Suprapubic skin (tissue), 4 donors: ENCODE measurements at regions not wholly inside any gene's neighbourhood (a gene's known extent, or its start where the extent isn't known, plus 50 kb on each side); places are given as distances from the start of the nearest gene placed in this dataset.

Experiments used
- CTCF ChIP-seq, 2 donors: fragments of 200-600 bp in 1 of 2; fragments of 450-650 bp in 1 of 2; sonication (generic) in 1 of 2; IDR thresholded peaks; one replicate each; pipeline ENCODE4 v1.5.1; 2016 to 2019; ENCODE audit warnings: antibody characterized with exemption in 2 of 2, mild to moderate bottlenecking in 1 of 2, moderate library complexity in 1 of 2
- EP300 ChIP-seq: sonication (generic); formaldehyde crosslinking; IDR thresholded peaks from one replicate; pipeline ENCODE4 v1.6.1; 2017; ENCODE audit warnings: antibody characterized with exemption
- POLR2A ChIP-seq, 2 donors: fragments of 450-650 bp; IDR thresholded peaks; one replicate each; pipeline ENCODE4 v1.6.1; 2017; ENCODE audit warnings: antibody characterized with exemption in 2 of 2, mild to moderate bottlenecking in 2 of 2, moderate library complexity in 2 of 2
- POLR2AphosphoS5 ChIP-seq, 3 donors: sonication (generic); formaldehyde crosslinking; IDR thresholded peaks; one replicate each; pipeline ENCODE4 v1.6.1; 2017; ENCODE audit warnings: antibody characterized with exemption in 3 of 3

- TF ChIP-seq POLR2AphosphoS5 (IDR thresholded peaks at IDR 0.05) (no peak), CTCF (IDR thresholded peaks at IDR 0.05) (no peak), POLR2A (IDR thresholded peaks at IDR 0.05) (no peak), EP300 (no peak)
Observed at GRCh38 chr7:145462463-145462862, 626.6 kb upstream of the TPK1 start.
